Stimulated activated effector memory CD8-positive, alpha-beta T cell treated with anti-CD3 and anti-CD28 coated beads, Interleukin-12 subunit alpha, Interleukin-12 subunit beta, amount 100 ng/mL, for 72 hours (primary cell): ENCODE measurements at regions not wholly inside any gene's neighbourhood (a gene's known extent, or its start where the extent isn't known, plus 50 kb on each side); places are given as distances from the start of the nearest gene placed in this dataset.
"Not testable (repeated sequence)": the region's sequence is repeated elsewhere in the genome, so short reads cannot be mapped to it uniquely, and the experiment has no call there.

Experiments used
- ATAC-seq: fragments of 150-1000 bp; cut with Tn5 transposase; 2 replicates; pipeline ENCODE4 v1.10.0; 2021
- DNase-seq, 2 donors: peaks; one replicate each; pipeline ENCODE4 v3.0.0; 2021 to 2022; ENCODE audit warnings: low spot score in 2 of 2
- H3K27ac Mint-ChIP-seq: one replicate; pipeline ENCODE4 v1.8.0; 2022; ENCODE audit warnings: mild to moderate bottlenecking, mixed read lengths
- H3K36me3 Mint-ChIP-seq: one replicate; pipeline ENCODE4 v1.8.0; 2022; ENCODE audit warnings: mild to moderate bottlenecking, mixed read lengths
- H3K4me1 Mint-ChIP-seq: one replicate; pipeline ENCODE4 v1.8.0; 2022; ENCODE audit warnings: mixed read lengths
- H3K4me3 Mint-ChIP-seq: one replicate; pipeline ENCODE4 v1.8.0; 2022; ENCODE audit warnings: mild to moderate bottlenecking, mixed read lengths
- H3K9me3 Mint-ChIP-seq: one replicate; pipeline ENCODE4 v1.8.0; 2022; ENCODE audit warnings: mixed read lengths

DNA sequence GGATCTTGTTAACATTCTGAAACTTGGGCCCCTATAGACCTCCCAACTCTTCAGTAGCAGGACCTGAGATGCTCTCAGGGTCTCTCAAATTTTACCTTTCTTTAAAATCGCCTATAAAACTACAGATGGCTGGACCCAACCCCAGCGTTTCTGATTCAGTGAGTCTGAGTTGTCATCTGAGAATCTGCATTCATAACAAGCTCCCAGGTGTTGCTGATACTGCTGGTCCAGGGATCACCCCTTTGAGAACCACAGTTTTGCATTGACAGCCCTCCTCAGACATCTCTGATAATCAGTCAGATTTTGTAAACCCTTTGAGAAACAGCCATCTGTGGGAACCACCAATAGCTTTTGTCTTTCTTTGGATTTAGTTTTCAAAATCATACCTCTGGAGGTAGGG lies 315.8 kb downstream of the CYRIA start:
- H3K9me3 Mint-ChIP-seq: peaks cover 8% of the 10 kb centered on the region
- H3K36me3 Mint-ChIP-seq: no peaks in the 10 kb centered on the region
- ATAC-seq (no peak), DNase-seq (no peak)
- no peak overlapping the region for H3K4me3 Mint-ChIP-seq
- no peaks in the 10 kb centered on the region for H3K4me1 Mint-ChIP-seq
- H3K27ac Mint-ChIP-seq: no peak overlapping the region

DNA sequence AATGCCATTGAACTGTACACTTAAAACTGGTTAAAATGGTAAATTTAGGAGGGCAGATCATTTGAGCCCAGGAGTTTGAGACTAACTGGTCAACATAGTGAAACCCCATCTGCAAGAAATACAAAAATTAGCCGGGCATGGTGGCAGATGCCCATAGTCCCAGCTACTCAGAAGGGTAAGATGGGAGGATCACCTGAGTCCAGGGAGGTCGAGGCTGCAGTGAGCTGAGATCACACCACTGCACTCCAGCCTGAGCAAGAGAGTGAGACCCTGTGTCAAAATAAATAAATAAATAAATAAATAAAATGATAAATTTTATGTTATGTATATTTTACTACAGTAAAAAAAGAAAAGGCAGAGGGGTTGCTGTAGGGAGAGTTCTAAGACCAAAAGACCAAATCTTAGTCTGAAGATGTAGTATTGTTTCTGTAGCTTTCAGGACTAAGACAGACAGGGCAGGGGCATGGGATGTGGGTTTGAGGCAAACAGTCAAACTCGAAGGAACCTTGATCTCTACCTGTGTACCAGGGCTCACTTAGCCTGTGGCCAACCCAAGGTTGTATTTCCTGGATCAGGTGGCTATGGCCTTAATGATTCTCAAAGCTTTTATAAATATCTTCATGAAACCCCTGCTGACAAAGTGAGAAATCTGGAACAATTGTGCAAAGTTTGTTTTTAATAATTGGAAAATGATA lies 316.7 kb downstream of the CYRIA start:
- Mint-ChIP-seq H3K27ac (no peak overlapping the region), H3K36me3 (no peaks in the 10 kb centered on the region), H3K4me1 (no peaks in the 10 kb centered on the region), H3K9me3 (peaks cover 8% of the 10 kb centered on the region), H3K4me3 (no peak overlapping the region)
- ATAC-seq (no peak), DNase-seq (no peak)

DNA sequence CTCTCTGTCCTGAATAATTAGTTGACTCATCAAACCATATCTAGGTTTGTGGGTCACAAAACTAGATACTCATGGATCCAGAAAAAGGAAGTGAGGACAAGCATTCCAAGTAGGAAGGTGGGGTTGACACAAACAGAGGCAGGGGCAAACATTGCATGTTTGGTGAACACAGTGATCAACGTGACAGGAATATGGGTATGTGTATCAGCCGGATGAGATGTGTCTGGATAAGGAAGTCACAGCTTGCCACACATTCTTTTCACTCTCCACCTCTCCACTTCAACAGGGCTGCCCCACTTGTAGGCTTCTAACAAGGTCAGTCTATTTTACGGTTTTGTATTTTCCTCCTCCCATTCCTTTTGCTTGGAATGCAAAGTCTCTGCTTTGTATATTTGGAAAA lies 319.0 kb downstream of the CYRIA start:
- H3K4me3 Mint-ChIP-seq: no peak overlapping the region
- no peak for DNase-seq
- H3K36me3 Mint-ChIP-seq: no peaks in the 10 kb centered on the region
- no peaks in the 10 kb centered on the region for H3K4me1 Mint-ChIP-seq
- H3K9me3 Mint-ChIP-seq: peaks cover 8% of the 10 kb centered on the region
- no peak overlapping the region for H3K27ac Mint-ChIP-seq
- no peak for ATAC-seq

DNA sequence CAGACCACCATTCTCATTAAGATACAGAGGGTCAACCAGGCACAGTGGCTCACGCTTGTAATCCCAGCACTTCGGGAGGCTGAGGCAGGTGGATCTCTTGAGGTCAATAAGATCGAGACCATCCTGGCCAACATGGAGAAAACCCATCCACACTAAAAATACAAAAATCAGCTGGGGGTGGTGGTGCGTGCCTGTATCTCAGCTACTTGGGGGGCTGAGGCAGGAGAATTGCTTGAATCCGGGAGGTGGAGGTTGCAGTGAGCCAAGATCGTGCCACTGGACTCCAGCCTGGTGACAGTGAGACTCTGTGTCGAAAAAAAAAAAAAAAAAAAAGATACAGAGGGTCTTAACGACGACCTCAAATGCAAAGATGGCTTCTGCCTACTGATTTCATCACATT lies 320.4 kb downstream of the CYRIA start:
- not testable (repeated sequence) for H3K9me3 Mint-ChIP-seq, DNase-seq, ATAC-seq, H3K4me3 Mint-ChIP-seq, H3K27ac Mint-ChIP-seq, H3K36me3 Mint-ChIP-seq, H3K4me1 Mint-ChIP-seq

DNA sequence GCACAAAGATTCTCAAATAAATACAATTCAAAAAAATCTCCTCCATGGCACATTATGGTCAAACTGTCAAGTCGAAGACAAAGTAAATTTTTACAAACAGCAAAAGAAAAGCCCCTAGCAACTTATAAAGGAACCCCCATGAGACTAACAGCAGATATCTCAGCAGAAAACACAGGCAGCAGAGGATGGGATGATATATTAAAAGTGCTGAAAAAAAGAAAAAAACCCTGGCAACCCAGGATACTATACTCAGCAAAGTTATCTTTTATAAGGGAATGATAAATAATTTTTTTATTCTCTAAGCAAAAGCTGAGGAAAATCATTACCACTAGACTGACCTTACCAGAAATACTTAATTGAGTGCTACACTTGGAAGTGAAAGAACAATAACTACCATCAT lies 326.4 kb downstream of the CYRIA start:
- peaks cover 10% of the 10 kb centered on the region for H3K9me3 Mint-ChIP-seq
- DNase-seq (no peak), ATAC-seq (no peak)
- no peak overlapping the region for H3K4me3 Mint-ChIP-seq
- H3K36me3 Mint-ChIP-seq: no peaks in the 10 kb centered on the region
- H3K4me1 Mint-ChIP-seq: no peaks in the 10 kb centered on the region
- H3K27ac Mint-ChIP-seq: no peak overlapping the region

DNA sequence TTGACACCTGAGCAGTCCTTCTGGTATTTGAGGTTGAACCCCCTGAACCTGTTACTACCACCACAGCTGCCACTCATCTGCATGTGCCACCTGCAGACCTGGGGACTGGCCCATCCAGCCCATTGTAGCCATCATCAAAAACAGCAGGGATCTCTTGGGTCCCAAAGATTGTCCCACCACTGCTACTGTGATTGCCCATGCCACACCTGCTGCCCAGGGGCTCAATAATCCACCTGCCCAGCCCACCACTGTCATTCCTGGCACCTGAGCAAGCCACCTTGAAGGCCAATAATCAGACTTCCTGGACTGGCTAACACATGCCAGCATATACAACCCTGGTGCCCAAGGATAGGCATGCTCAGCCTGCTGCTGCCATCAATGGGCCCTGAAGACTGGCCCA lies 327.6 kb downstream of the CYRIA start:
- no peak overlapping the region for H3K4me3 Mint-ChIP-seq
- H3K4me1 Mint-ChIP-seq: no peaks in the 10 kb centered on the region
- H3K27ac Mint-ChIP-seq: no peak overlapping the region
- DNase-seq (no peak), ATAC-seq (no peak)
- no peaks in the 10 kb centered on the region for H3K36me3 Mint-ChIP-seq
- H3K9me3 Mint-ChIP-seq: peaks cover 10% of the 10 kb centered on the region

DNA sequence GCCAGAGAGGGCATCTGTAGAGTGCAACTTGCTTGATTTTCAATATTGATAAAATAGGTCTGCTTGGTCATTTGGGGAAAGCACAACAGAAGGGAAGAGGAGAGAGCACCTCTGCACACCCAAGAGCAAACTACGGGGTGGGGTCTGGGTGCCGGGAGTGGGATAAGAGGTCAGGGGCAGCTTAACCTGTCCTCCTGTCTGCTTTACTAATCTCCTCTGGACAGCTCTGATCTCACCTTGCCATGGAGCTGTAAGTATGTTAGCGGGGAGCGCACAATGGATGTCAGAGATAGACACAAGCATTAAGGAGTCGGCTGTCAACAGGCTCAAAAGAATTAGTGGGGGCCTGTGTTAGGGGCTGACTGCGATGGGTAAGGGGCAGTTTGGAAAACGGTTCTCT lies 328.7 kb downstream of the CYRIA start:
- no peak overlapping the region for H3K4me3 Mint-ChIP-seq
- DNase-seq: no peak
- no peak overlapping the region for H3K27ac Mint-ChIP-seq
- no peaks in the 10 kb centered on the region for H3K4me1 Mint-ChIP-seq
- H3K9me3 Mint-ChIP-seq: peaks cover 10% of the 10 kb centered on the region
- H3K36me3 Mint-ChIP-seq: no peaks in the 10 kb centered on the region
- no peak for ATAC-seq

DNA sequence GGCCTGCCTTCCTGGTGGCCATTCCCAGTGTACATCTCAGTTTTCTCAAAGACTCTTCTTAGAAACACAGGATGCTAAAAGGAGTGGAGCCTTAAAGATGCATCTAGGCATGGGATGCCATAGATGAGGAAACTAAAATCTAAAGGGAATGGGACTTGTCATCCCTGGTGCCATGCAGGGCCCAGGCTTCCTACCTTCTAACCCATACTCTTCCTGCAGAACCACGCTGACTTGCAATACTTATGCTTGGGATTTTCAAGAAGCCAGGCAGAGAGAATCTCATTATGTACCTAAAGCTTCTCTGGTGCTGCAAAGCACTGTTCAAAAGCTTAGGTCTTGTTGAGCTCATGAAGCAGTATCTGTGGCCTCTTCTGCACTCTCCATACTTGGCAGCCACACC lies 329.1 kb downstream of the CYRIA start:
- Mint-ChIP-seq H3K9me3 (peaks cover 10% of the 10 kb centered on the region), H3K36me3 (no peaks in the 10 kb centered on the region), H3K4me1 (no peaks in the 10 kb centered on the region), H3K4me3 (no peak overlapping the region), H3K27ac (no peak overlapping the region)
- ATAC-seq (no peak), DNase-seq (no peak)

DNA sequence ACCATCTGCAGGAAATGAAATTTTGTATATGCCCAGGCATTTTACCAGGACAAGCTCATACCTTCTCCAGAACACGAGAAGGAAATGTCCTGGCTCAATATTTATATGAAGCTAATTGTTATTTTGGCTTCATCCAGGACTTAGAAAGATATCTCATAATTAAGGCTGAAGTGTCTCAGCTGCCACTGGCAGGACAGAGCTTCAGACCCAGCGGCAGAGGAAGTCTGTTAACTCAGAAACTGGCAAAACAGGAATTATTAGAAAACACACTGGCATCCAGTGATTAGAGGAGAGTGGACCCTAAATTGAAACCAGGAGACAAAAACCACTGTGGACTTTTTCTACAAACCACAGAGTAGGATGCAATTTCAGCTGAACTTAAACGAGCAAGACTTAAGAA lies 329.7 kb downstream of the CYRIA start:
- Mint-ChIP-seq H3K4me1 (no peaks in the 10 kb centered on the region), H3K36me3 (no peaks in the 10 kb centered on the region), H3K4me3 (no peak overlapping the region), H3K27ac (no peak overlapping the region), H3K9me3 (peaks cover 10% of the 10 kb centered on the region)
- DNase-seq (no peak), ATAC-seq (no peak)

DNA sequence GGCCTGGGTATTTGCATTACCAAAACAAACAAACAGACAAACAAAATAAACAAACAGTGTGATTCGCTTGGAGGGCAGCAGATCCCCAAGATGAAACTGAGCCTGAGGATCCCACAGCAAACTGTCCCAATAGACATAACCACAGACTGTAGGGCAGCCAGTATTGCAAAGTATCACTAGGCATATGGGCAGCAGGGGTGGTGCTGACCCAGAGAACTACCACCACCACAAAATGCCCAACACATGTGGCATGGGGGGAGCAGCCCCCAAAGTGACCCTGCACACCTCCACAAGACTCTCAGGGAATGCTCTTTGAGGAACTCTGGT lies 330.1 kb downstream of the CYRIA start:
- peaks cover 10% of the 10 kb centered on the region for H3K9me3 Mint-ChIP-seq
- ATAC-seq (no peak), DNase-seq (no peak)
- H3K27ac Mint-ChIP-seq: no peak overlapping the region
- H3K4me1 Mint-ChIP-seq: no peaks in the 10 kb centered on the region
- no peaks in the 10 kb centered on the region for H3K36me3 Mint-ChIP-seq
- H3K4me3 Mint-ChIP-seq: no peak overlapping the region

DNA sequence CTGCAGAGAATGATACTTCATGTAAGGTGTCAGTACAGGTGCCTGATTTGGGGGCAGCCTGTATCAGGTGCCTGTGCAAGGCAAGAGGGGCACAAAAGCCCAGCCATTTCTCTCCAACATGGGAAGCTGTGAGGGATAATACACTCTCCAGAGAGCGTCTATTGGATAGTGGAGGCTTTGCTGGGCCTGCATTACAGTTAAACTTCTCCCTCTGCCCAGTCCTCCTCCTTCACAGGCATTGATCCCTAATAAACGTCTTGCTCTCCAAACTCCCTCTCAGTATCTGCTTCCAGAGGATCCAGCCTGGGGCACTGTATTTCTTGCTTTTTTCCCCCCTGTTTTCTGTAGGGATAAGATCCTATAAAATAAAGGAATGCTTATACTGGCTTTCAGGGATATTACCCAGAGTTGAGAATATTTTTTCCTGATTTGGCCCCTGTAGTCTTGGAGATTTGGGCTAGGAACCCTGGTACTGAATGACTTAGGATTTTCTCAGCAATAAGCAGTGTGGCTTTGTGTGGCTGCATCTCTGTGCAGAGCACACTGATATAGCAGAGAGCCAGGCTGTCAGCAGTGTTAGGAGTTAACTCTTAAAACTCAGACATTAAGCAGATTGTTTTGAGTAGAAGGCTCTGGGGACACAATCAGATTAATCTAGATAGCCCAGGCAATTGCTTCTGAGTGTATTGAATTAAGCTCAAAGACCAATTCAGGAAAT lies 330.6 kb downstream of the CYRIA start:
- DNase-seq (no peak), ATAC-seq (no peak)
- Mint-ChIP-seq H3K4me3 (no peak overlapping the region), H3K36me3 (no peaks in the 10 kb centered on the region), H3K4me1 (no peaks in the 10 kb centered on the region), H3K9me3 (peaks cover 10% of the 10 kb centered on the region), H3K27ac (no peak overlapping the region)

DNA sequence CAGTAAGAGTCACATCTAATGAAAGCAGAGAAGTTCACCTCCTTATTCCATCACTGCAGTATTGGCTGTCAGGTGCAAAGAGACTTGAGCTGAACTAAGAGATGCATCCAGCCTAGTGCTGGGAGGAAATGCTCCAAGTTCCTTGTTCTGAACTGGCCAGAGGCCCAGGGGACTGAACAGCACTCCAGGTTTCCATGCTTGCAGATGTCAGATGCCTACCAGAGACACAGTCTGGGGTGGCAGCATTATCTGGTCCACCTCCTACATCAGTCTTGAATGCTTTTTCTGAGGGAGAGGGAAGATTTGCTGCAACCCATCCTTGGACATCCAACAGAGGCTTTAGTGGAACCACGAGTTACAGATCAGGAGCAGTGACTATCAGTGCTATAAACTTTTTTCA lies 331.3 kb downstream of the CYRIA start:
- no peak for ATAC-seq
- Mint-ChIP-seq H3K36me3 (no peaks in the 10 kb centered on the region), H3K9me3 (peaks cover 8% of the 10 kb centered on the region), H3K4me3 (no peak overlapping the region), H3K27ac (no peak overlapping the region), H3K4me1 (no peaks in the 10 kb centered on the region)
- no peak for DNase-seq

DNA sequence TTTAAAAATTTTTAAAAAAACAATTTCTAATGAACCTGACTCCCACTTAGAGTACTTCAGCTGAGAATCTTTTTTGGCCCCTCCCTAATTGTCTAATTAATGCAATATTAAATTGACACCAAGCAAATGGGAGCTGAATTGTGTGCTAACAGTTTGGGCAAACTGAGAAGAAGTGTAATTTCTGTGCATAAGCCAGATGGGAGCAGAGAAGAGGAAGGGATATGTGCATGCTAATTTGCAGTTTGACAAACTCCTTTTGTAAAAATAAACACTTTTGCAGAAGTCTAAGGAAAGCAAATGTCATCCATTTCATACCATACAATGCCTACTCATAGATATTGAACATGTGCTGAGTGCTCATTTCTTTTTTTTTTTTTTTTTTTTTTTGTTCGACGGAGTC lies 332.0 kb downstream of the CYRIA start:
- Mint-ChIP-seq H3K36me3 (no peaks in the 10 kb centered on the region), H3K4me1 (no peaks in the 10 kb centered on the region), H3K4me3 (no peak overlapping the region), H3K27ac (no peak overlapping the region), H3K9me3 (peaks cover 4% of the 10 kb centered on the region)
- ATAC-seq (no peak), DNase-seq (no peak)

DNA sequence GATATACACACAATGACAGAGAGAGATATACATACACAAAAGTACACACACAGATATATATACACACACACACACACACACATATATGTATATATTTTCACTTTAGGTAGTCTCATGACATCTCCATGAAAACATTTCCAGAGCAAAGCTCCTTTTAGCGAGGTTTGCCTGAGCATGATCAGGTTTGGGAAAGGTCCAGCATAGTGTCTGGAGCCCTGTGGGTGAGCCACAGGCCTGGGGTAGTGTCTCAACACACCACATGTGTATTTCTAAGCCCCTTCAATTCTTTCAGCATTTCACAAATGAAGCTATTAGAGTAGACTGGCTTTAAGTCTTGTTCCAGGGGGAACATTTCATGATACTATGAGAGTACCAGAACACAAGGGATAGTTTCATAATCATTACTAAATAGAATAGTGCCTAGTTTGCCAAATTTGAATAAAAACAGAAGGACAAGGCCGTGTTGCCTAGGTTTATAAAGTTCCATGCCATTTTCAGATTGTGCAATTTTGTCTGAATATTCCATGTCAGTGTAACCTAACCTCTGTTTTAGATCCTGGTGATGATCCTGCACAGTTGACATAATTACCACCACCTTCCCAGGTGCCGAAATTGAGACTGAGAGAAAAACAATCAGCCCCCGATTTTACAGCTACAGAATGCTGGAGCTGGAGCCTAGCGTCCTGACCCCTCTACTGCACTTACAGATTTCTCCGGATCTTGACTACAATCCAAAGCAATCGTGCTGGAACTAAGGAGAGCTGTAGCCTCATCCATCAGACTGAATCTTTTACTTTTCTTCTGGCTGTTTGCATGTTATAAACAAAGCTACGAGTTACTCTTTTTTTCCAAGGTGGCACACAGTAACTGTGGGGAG lies 332.7 kb downstream of the CYRIA start:
- DNase-seq (no peak), ATAC-seq (no peak)
- H3K4me3 Mint-ChIP-seq: no peak overlapping the region
- no peaks in the 10 kb centered on the region for H3K4me1 Mint-ChIP-seq
- no peaks in the 10 kb centered on the region for H3K36me3 Mint-ChIP-seq
- H3K9me3 Mint-ChIP-seq: no peaks in the 10 kb centered on the region
- no peak overlapping the region for H3K27ac Mint-ChIP-seq

DNA sequence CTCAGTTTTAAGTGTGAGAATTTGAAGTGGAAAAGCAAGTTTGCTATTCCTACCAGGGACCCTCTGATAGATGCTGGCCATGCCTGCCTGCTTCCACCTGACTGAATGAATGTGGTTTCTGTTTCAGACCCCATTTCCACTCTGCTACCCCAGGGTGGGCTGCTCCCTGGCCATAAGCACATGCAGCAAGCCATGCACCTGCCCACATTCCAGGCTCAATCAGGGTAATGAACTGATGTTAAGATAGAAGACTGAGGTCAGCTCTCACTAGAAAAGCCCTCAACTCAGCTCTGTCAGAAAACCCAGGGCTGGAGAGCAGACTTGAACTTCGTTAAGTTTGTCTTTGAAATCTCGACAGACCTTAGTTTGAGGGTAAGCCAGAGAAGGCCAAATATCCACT lies 333.9 kb downstream of the CYRIA start:
- no peak overlapping the region for H3K4me3 Mint-ChIP-seq
- H3K36me3 Mint-ChIP-seq: no peaks in the 10 kb centered on the region
- no peak overlapping the region for H3K27ac Mint-ChIP-seq
- H3K9me3 Mint-ChIP-seq: no peaks in the 10 kb centered on the region
- ATAC-seq (no peak), DNase-seq (no peak)
- no peaks in the 10 kb centered on the region for H3K4me1 Mint-ChIP-seq

DNA sequence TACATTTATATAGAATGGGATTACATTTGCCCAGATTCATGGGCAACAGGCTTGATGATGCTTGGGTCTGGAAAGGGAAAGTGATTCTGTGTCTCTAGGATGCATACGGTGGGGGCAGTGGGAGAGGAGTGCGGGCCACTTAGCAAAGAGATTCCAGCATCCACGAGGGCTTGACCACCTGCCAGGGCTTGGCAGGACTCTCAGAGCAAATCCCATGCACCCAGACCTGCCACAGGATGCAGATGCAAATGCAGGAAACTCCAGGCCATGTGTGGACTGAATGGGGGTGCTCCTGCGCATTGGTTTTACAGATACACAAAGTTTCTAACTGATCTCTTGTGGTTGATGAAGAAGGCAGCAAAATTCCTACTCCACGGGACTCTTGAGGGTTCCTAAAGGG lies 334.7 kb downstream of the CYRIA start:
- peaks cover 3% of the 10 kb centered on the region for H3K9me3 Mint-ChIP-seq
- no peak overlapping the region for H3K27ac Mint-ChIP-seq
- ATAC-seq (no peak), DNase-seq (no peak)
- no peaks in the 10 kb centered on the region for H3K36me3 Mint-ChIP-seq
- no peaks in the 10 kb centered on the region for H3K4me1 Mint-ChIP-seq
- H3K4me3 Mint-ChIP-seq: no peak overlapping the region
